HepG2 (cell line): ENCODE measurements at regions not wholly inside any gene's neighbourhood (a gene's known extent, or its start where the extent isn't known, plus 50 kb on each side); places are given as distances from the start of the nearest gene placed in this dataset.

Source experiments
- ARID2 ChIP-seq: sonication (generic); formaldehyde crosslinking; IDR thresholded peaks from 2 replicates; pipeline ENCODE4 v1.8.1; 2022; ENCODE audit warnings: mild to moderate bottlenecking, missing genetic modification reagents, borderline replicate concordance
- ESRRA ChIP-seq: sonication (generic); formaldehyde crosslinking; IDR thresholded peaks from 2 replicates; pipeline ENCODE4 v1.5.1; 2020; ENCODE audit warnings: mild to moderate bottlenecking, low read depth, missing genetic modification reagents
- EZH2 ChIP-seq: conservative IDR thresholded peaks from 2 replicates; pipeline ENCODE4 v1.6.1; 2012; ENCODE audit warnings: mild to moderate bottlenecking, low read depth, low read length, moderate library complexity
- GMEB1 ChIP-seq: sonication (generic); formaldehyde crosslinking; IDR thresholded peaks from 2 replicates; pipeline ENCODE4 v1.5.1; 2020; ENCODE audit warnings: missing genetic modification reagents, mild to moderate bottlenecking, borderline replicate concordance
- KAT8 ChIP-seq: IDR thresholded peaks from 2 replicates; pipeline ENCODE4 v1.6.1; 2016; ENCODE audit warnings: missing genetic modification reagents, missing compliant biosample characterization
- POLR2A ChIP-seq, 2 experiments: IDR thresholded peaks; 2 replicates each; pipeline ENCODE4 v1.6.1; 2011; ENCODE audit warnings: low read depth in 2 of 2, low read length in 2 of 2, mild to moderate bottlenecking in 1 of 2, moderate library complexity in 1 of 2; ENCODE audit not compliant: insufficient read depth in 1 of 2
- TP53 ChIP-seq: sonication (generic); formaldehyde crosslinking; conservative IDR thresholded peaks from 2 replicates; pipeline ENCODE4 v1.4.0; 2020; ENCODE audit warnings: missing genetic modification reagents
- USF2 ChIP-seq, 2 experiments: sonication (generic) in 1 of 2; formaldehyde crosslinking in 1 of 2; IDR thresholded peaks; 2 replicates each; pipeline versions ENCODE4 v1.5.1 to v1.6.1; 2011 to 2020; ENCODE audit warnings: borderline replicate concordance in 1 of 2, low read depth in 1 of 2, low read length in 1 of 2, mild to moderate bottlenecking in 1 of 2, missing genetic modification reagents in 1 of 2, moderate library complexity in 1 of 2
- ZBTB38 ChIP-seq: sonication (generic); formaldehyde crosslinking; IDR thresholded peaks from 2 replicates; pipeline ENCODE4 v1.5.1; 2020; ENCODE audit warnings: mild to moderate bottlenecking, missing genetic modification reagents
- ZNF7 ChIP-seq: IDR thresholded peaks from 2 replicates; pipeline ENCODE4 v1.6.1; 2016; ENCODE audit warnings: missing biosample characterization, missing genetic modification reagents
- ZNF713 ChIP-seq: sonication (generic); formaldehyde crosslinking; IDR thresholded peaks from 2 replicates; pipeline ENCODE4 v1.4.0; 2020; ENCODE audit warnings: mild to moderate bottlenecking, missing genetic modification reagents
- ZNF784 ChIP-seq: sonication (generic); formaldehyde crosslinking; IDR thresholded peaks from 2 replicates; pipeline ENCODE4 v1.5.1; 2020; ENCODE audit warnings: missing genetic modification reagents, mild to moderate bottlenecking, borderline replicate concordance

- no peak for TF ChIP-seq USF2 (IDR thresholded peaks at IDR 0.05; ENCODE audit: low read depth, low read length)
- TF ChIP-seq USF2 (CRISPR knock-in tag; IDR thresholded peaks at IDR 0.05; ENCODE audit: borderline replicate concordance), result no peak
- no peak for TF ChIP-seq POLR2A (IDR thresholded peaks at IDR 0.05; ENCODE audit: insufficient read depth in 1 of 2, low read depth in 2 of 2, low read length in 2 of 2)
- TF ChIP-seq ARID2 (CRISPR knock-in tag), result no peak
- TF ChIP-seq ZNF713 (CRISPR knock-in tag), result no peak
- no peak for TF ChIP-seq EZH2
- TF ChIP-seq ZNF7, result no peak
- TF ChIP-seq KAT8, result no peak
- TF ChIP-seq ZBTB38 (CRISPR knock-in tag), result no peak
- no peak for TF ChIP-seq ESRRA (CRISPR knock-in tag)
- no peak for TF ChIP-seq ZNF784 (CRISPR knock-in tag)
- TF ChIP-seq GMEB1 (CRISPR knock-in tag), result no peak
- TF ChIP-seq TP53 (CRISPR knock-in tag), result no peak
Observed at GRCh38 chr14:29222671-29223268, 456.2 kb downstream of the FOXG1 start.
